Glutamatergic neuron (in vitro differentiated cells): ENCODE measurements at regions not wholly inside any gene's neighbourhood (a gene's known extent, or its start where the extent isn't known, plus 50 kb on each side); places are given as distances from the start of the nearest gene placed in this dataset.

Experiments
- DNase-seq: peaks from one replicate; pipeline ENCODE4 v3.0.0; 2022
- H3K27ac Mint-ChIP-seq: one replicate; pipeline ENCODE4 v1.8.0; 2020; ENCODE audit warnings: mild to moderate bottlenecking, mixed read lengths, inconsistent platforms; ENCODE audit not compliant: unreplicated experiment
- H3K27me3 Mint-ChIP-seq: one replicate; pipeline ENCODE4 v1.8.0; 2020; ENCODE audit warnings: mild to moderate bottlenecking, moderate library complexity, mixed read lengths, inconsistent platforms; ENCODE audit not compliant: unreplicated experiment
- H3K36me3 Mint-ChIP-seq: one replicate; pipeline ENCODE4 v1.8.0; 2020; ENCODE audit warnings: mild to moderate bottlenecking, mixed read lengths, inconsistent platforms; ENCODE audit not compliant: unreplicated experiment
- H3K4me1 Mint-ChIP-seq: one replicate; pipeline ENCODE4 v1.8.0; 2020; ENCODE audit warnings: mild to moderate bottlenecking, low read depth, mixed read lengths, inconsistent platforms; ENCODE audit not compliant: unreplicated experiment
- H3K4me3 Mint-ChIP-seq: one replicate; pipeline ENCODE4 v1.8.0; 2020; ENCODE audit warnings: mild to moderate bottlenecking, mixed read lengths, inconsistent platforms; ENCODE audit not compliant: unreplicated experiment
- H3K9me3 Mint-ChIP-seq: one replicate; pipeline ENCODE4 v1.8.0; 2020; ENCODE audit warnings: mild to moderate bottlenecking, moderate library complexity, mixed read lengths, inconsistent platforms; ENCODE audit not compliant: unreplicated experiment
- CTCF ChIP-seq: fragments of 200-600 bp; sonication (generic); IDR thresholded peaks from one replicate; pipeline ENCODE4 v1.5.0; 2021; ENCODE audit not compliant: partially characterized antibody, unreplicated experiment

DNA sequence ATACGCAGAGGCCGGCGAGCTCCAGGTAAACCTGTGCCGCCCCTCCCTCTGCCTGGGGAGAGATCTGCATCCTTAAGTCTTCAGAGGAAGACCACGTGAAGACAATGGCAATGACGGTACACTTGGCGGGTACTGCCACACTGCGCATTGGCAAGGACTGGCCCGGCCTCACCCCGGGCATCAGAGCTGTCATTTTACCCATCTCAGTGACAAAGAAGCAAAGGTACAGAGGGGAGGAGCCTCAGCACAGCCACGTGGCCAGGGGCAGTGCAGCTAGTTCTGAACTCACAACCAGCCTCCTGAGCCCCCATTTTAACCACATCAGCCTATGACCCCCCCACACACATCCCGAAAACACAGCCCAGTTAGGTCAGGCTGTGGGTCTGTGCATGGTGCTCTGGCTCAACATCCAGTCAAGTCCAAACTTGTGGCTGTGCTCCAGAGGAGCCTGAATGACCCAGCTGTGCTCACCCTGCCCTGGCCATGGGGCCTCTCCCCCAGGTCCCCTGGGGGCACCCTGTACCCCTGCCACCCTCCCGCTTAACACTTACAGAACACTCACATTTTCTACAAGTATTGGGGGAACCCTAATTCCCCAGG is 80.6 kb downstream of the C16orf95 start:
- Mint-ChIP-seq H3K9me3 (peaks cover 3% of the 10 kb centered on the region), H3K27ac (no peak overlapping the region), H3K4me1 (no peaks in the 10 kb centered on the region), H3K36me3 (no peaks in the 10 kb centered on the region), H3K4me3 (no peak overlapping the region), H3K27me3 (no peaks in the 10 kb centered on the region)
- no peak for DNase-seq
- no peak for TF ChIP-seq CTCF

GRCh38 chr16:87238361-87238715 is 78.9 kb downstream of the C16orf95 start:
- no peaks in the 10 kb centered on the region for H3K27me3 Mint-ChIP-seq
- DNase-seq = no peak
- no peak overlapping the region for H3K4me3 Mint-ChIP-seq
- H3K36me3 Mint-ChIP-seq = no peaks in the 10 kb centered on the region
- H3K9me3 Mint-ChIP-seq = peaks cover 1% of the 10 kb centered on the region
- H3K4me1 Mint-ChIP-seq = no peaks in the 10 kb centered on the region
- TF ChIP-seq CTCF = no peak
- no peak overlapping the region for H3K27ac Mint-ChIP-seq

DNA sequence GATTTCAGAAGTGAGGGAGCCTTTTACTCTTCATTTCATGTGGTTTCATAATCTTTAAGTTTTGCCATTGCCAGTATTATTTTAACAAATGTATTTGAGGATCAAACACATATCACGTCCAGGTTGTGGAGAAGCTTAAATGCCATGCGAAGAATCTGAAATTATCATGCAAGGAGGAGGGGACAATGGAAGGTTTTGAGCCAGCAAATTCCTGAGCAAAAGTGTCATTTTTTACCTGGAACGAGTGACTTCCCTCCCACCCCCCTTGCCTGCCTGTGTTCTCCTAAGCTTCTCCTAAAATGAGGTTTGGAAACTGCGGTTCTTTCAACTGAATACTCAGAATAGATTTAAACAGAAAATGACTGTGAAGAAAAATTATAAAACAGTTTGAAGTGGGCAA is 77.6 kb downstream of the C16orf95 start:
- no peaks in the 10 kb centered on the region for H3K36me3 Mint-ChIP-seq
- H3K27me3 Mint-ChIP-seq = no peaks in the 10 kb centered on the region
- no peak for TF ChIP-seq CTCF
- no peaks in the 10 kb centered on the region for H3K4me1 Mint-ChIP-seq
- no peaks in the 10 kb centered on the region for H3K9me3 Mint-ChIP-seq
- DNase-seq = no peak
- H3K27ac Mint-ChIP-seq = no peak overlapping the region
- no peak overlapping the region for H3K4me3 Mint-ChIP-seq

GRCh38 chr16:87240211-87241136 is 76.7 kb downstream of the C16orf95 start:
- Mint-ChIP-seq H3K36me3 (no peaks in the 10 kb centered on the region), H3K4me1 (no peaks in the 10 kb centered on the region), H3K9me3 (no peaks in the 10 kb centered on the region), H3K27me3 (no peaks in the 10 kb centered on the region), H3K27ac (no peak overlapping the region), H3K4me3 (no peak overlapping the region)
- DNase-seq = no peak
- TF ChIP-seq CTCF = no peak
